Activated CD4-positive, alpha-beta T cell treated with anti-CD3 and anti-CD28 coated beads, Interleukin-2, Interleukin-4, amounts not matched to agents 100 ng/mL and 50 ng/mL, durations not matched to agents 16 hours and 8 hours (primary cell): ENCODE measurements at regions not wholly inside any gene's neighbourhood (a gene's known extent, or its start where the extent isn't known, plus 50 kb on each side); places are given as distances from the start of the nearest gene placed in this dataset.
A peak's percentile ranks its signal among the peaks of the same experiment; 100 is the strongest.

ENCODE experiments used
- DNase-seq: peaks from one replicate; pipeline ENCODE4 v3.0.0-alpha.2; 2020; ENCODE audit warnings: low spot score

- DNase-seq: peak; percentile 70
Observed at GRCh38 chr10:44300666-44301649, 83.9 kb downstream of the CXCL12 start.

GRCh38 chr10:44298713-44299112, 86.2 kb downstream of the CXCL12 start:
- no peak for DNase-seq

- DNase-seq: no peak
Observed at GRCh38 chr10:44297963-44298362, 86.9 kb downstream of the CXCL12 start.

- no peak for DNase-seq
Observed at GRCh38 chr10:44295644-44296241, 89.2 kb downstream of the CXCL12 start.

- DNase-seq: no peak
Observed at GRCh38 chr10:44294726-44295412, 90.0 kb downstream of the CXCL12 start.

- no peak for DNase-seq
Observed at GRCh38 chr10:44293842-44294241, 91.1 kb downstream of the CXCL12 start.

GRCh38 chr10:44293306-44293778, 91.6 kb downstream of the CXCL12 start:
- DNase-seq: no peak

- no peak for DNase-seq
Observed at GRCh38 chr10:44292390-44293002, 92.4 kb downstream of the CXCL12 start.

- no peak for DNase-seq
Observed at GRCh38 chr10:44291091-44291490, 93.8 kb downstream of the CXCL12 start.

- DNase-seq: no peak
Observed at GRCh38 chr10:44289125-44289524, 95.8 kb downstream of the CXCL12 start.

GRCh38 chr10:44287408-44287807, 97.5 kb downstream of the CXCL12 start:
- DNase-seq: no peak

GRCh38 chr10:44284198-44285084, 100.5 kb downstream of the CXCL12 start:
- DNase-seq: no peak

GRCh38 chr10:44282626-44283300, 102.1 kb downstream of the CXCL12 start:
- DNase-seq: no peak

- DNase-seq: no peak
Observed at GRCh38 chr10:44281662-44282061, 103.2 kb downstream of the CXCL12 start.

- no peak for DNase-seq
Observed at GRCh38 chr10:44281089-44281613, 103.7 kb downstream of the CXCL12 start.

GRCh38 chr10:44280226-44281014, 104.5 kb downstream of the CXCL12 start:
- no peak for DNase-seq

GRCh38 chr10:44279426-44280126, 105.3 kb downstream of the CXCL12 start:
- DNase-seq: no peak

GRCh38 chr10:44278837-44279324, 106.0 kb downstream of the CXCL12 start:
- DNase-seq: no peak
